ENCODE measurements at regions not wholly inside any gene's neighbourhood (a gene's known extent, or its start where the extent isn't known, plus 50 kb on each side); places are given as distances from the start of the nearest gene placed in this dataset.

- Mint-ChIP-seq H3K27me3 (ENCODE audit: unreplicated experiment) (no peaks in the 10 kb centered on the region), H3K4me3 (ENCODE audit: unreplicated experiment) (no peak overlapping the region), H3K4me1 (ENCODE audit: low read depth, unreplicated experiment) (no peaks in the 10 kb centered on the region), H3K36me3 (ENCODE audit: unreplicated experiment) (no peaks in the 10 kb centered on the region), H3K9me3 (ENCODE audit: unreplicated experiment) (no peaks in the 10 kb centered on the region), H3K27ac (ENCODE audit: unreplicated experiment) (no peak overlapping the region)
- no peak for DNase-seq
- no peak for TF ChIP-seq CTCF (IDR thresholded peaks at IDR 0.05; ENCODE audit: partially characterized antibody, unreplicated experiment)
Measured at GRCh38 chr16:79950932-79951719, 350.6 kb upstream of the MAF start.

GRCh38 chr16:79949417-79949816, 348.9 kb upstream of the MAF start:
- no peaks in the 10 kb centered on the region for H3K4me1 Mint-ChIP-seq (ENCODE audit: low read depth, unreplicated experiment)
- TF ChIP-seq CTCF (IDR thresholded peaks at IDR 0.05; ENCODE audit: partially characterized antibody, unreplicated experiment): no peak
- no peaks in the 10 kb centered on the region for H3K9me3 Mint-ChIP-seq (ENCODE audit: unreplicated experiment)
- no peaks in the 10 kb centered on the region for H3K27me3 Mint-ChIP-seq (ENCODE audit: unreplicated experiment)
- DNase-seq: no peak
- H3K27ac Mint-ChIP-seq (ENCODE audit: unreplicated experiment): no peak overlapping the region
- H3K4me3 Mint-ChIP-seq (ENCODE audit: unreplicated experiment): no peak overlapping the region
- H3K36me3 Mint-ChIP-seq (ENCODE audit: unreplicated experiment): no peaks in the 10 kb centered on the region

GRCh38 chr16:79947771-79948170, 347.2 kb upstream of the MAF start:
- no peak for TF ChIP-seq CTCF (IDR thresholded peaks at IDR 0.05; ENCODE audit: partially characterized antibody, unreplicated experiment)
- Mint-ChIP-seq H3K36me3 (ENCODE audit: unreplicated experiment) (no peaks in the 10 kb centered on the region), H3K4me3 (ENCODE audit: unreplicated experiment) (no peak overlapping the region), H3K27me3 (ENCODE audit: unreplicated experiment) (no peaks in the 10 kb centered on the region), H3K27ac (ENCODE audit: unreplicated experiment) (no peak overlapping the region), H3K4me1 (ENCODE audit: low read depth, unreplicated experiment) (no peaks in the 10 kb centered on the region), H3K9me3 (ENCODE audit: unreplicated experiment) (no peaks in the 10 kb centered on the region)
- no peak for DNase-seq

GRCh38 chr16:79946252-79946651, 345.7 kb upstream of the MAF start:
- H3K4me3 Mint-ChIP-seq (ENCODE audit: unreplicated experiment): no peak overlapping the region
- DNase-seq: no peak

More at GRCh38 chr16:79946252-79946651, 345.7 kb upstream of the MAF start:
- TF ChIP-seq CTCF (IDR thresholded peaks at IDR 0.05; ENCODE audit: partially characterized antibody, unreplicated experiment): no peak
- Mint-ChIP-seq H3K4me1 (ENCODE audit: low read depth, unreplicated experiment) (no peaks in the 10 kb centered on the region), H3K27ac (ENCODE audit: unreplicated experiment) (no peak overlapping the region), H3K36me3 (ENCODE audit: unreplicated experiment) (no peaks in the 10 kb centered on the region), H3K9me3 (ENCODE audit: unreplicated experiment) (no peaks in the 10 kb centered on the region), H3K27me3 (ENCODE audit: unreplicated experiment) (no peaks in the 10 kb centered on the region)

Data from glutamatergic neuron (in vitro differentiated cells).